GM06990 (cell line): ENCODE measurements at regions not wholly inside any gene's neighbourhood (a gene's known extent, or its start where the extent isn't known, plus 50 kb on each side); places are given as distances from the start of the nearest gene placed in this dataset.

Experiments used
- DNase-seq: peaks from one replicate; pipeline ENCODE4 v3.0.0-alpha.2; 2011; ENCODE audit not compliant: insufficient read length; ENCODE audit errors: extremely low read depth
- H3K27me3 ChIP-seq: replicated peaks from 2 replicates; pipeline ENCODE4 v1.6.0; 2011; ENCODE audit warnings: low read length; ENCODE audit not compliant: control insufficient read depth, insufficient read depth
- H3K36me3 ChIP-seq: 2 replicates; pipeline ENCODE4 v1.5.1; 2011; ENCODE audit warnings: low read length; ENCODE audit not compliant: control insufficient read depth, insufficient read depth
- H3K4me3 ChIP-seq: replicated peaks from 2 replicates; pipeline ENCODE4 v1.5.1; 2011; ENCODE audit warnings: low read depth, mild to moderate bottlenecking, control low read depth, low read length
- CTCF ChIP-seq: IDR thresholded peaks from 2 replicates; pipeline ENCODE4 v1.5.1; 2011; ENCODE audit warnings: low read length, control low read depth, mild to moderate bottlenecking, inconsistent platforms; ENCODE audit not compliant: insufficient read depth, poor library complexity, severe bottlenecking

- DNase-seq: no peak
- TF ChIP-seq CTCF: no peak
- Histone ChIP-seq H3K36me3 (no peaks in the 10 kb centered on the region), H3K4me3 (no peak overlapping the region), H3K27me3 (no peaks in the 10 kb centered on the region)
These were observed 633.9 kb upstream of the PTBP2 start for GRCh38 chr1:96087719-96088118.

GRCh38 chr1:96090134-96090533 lies 631.5 kb upstream of the PTBP2 start:
- H3K4me3 ChIP-seq: no peak overlapping the region
- no peaks in the 10 kb centered on the region for H3K27me3 ChIP-seq
- no peak for TF ChIP-seq CTCF
- DNase-seq: no peak
- no peaks in the 10 kb centered on the region for H3K36me3 ChIP-seq

- Histone ChIP-seq H3K27me3 (no peaks in the 10 kb centered on the region), H3K36me3 (no peaks in the 10 kb centered on the region), H3K4me3 (no peak overlapping the region)
- TF ChIP-seq CTCF: no peak
- DNase-seq: no peak
These were observed 625.6 kb upstream of the PTBP2 start for GRCh38 chr1:96095849-96096612.

GRCh38 chr1:96096613-96097321 lies 624.8 kb upstream of the PTBP2 start:
- Histone ChIP-seq H3K4me3 (no peak overlapping the region), H3K27me3 (no peaks in the 10 kb centered on the region), H3K36me3 (no peaks in the 10 kb centered on the region)
- no peak for DNase-seq
- TF ChIP-seq CTCF: no peak

GRCh38 chr1:96104506-96104905 lies 617.1 kb upstream of the PTBP2 start:
- no peaks in the 10 kb centered on the region for H3K36me3 ChIP-seq
- no peaks in the 10 kb centered on the region for H3K27me3 ChIP-seq
- H3K4me3 ChIP-seq: no peak overlapping the region
- no peak for DNase-seq
- no peak for TF ChIP-seq CTCF
